HUES48 (cell line): ENCODE measurements at regions not wholly inside any gene's neighbourhood (a gene's known extent, or its start where the extent isn't known, plus 50 kb on each side); places are given as distances from the start of the nearest gene placed in this dataset.

ENCODE experiments used
- H3K27ac ChIP-seq: one replicate; pipeline ENCODE4 v1.7.0; 2013; ENCODE audit warnings: low read depth, low read length, inconsistent platforms
- H3K27me3 ChIP-seq: 2 replicates; pipeline ENCODE4 v1.6.1; 2013; ENCODE audit warnings: mild to moderate bottlenecking, low read length; ENCODE audit not compliant: control insufficient read depth, insufficient read depth
- H3K36me3 ChIP-seq: 2 replicates; pipeline ENCODE4 v1.6.1; 2013; ENCODE audit warnings: low read length; ENCODE audit not compliant: control insufficient read depth, insufficient read depth
- H3K4me1 ChIP-seq: 2 replicates; pipeline ENCODE4 v1.6.1; 2013; ENCODE audit warnings: mild to moderate bottlenecking, low read length; ENCODE audit not compliant: control insufficient read depth, insufficient read depth
- H3K4me3 ChIP-seq: 2 replicates; pipeline ENCODE4 v1.5.1; 2013; ENCODE audit warnings: mild to moderate bottlenecking, low read depth, low read length
- H3K9ac ChIP-seq: 2 replicates; pipeline ENCODE4 v1.6.1; 2013; ENCODE audit warnings: mild to moderate bottlenecking, low read depth, low read length, moderate library complexity
- H3K9me3 ChIP-seq: 2 replicates; pipeline ENCODE4 v1.6.1; 2013; ENCODE audit warnings: low read length; ENCODE audit not compliant: control insufficient read depth, insufficient read depth

DNA sequence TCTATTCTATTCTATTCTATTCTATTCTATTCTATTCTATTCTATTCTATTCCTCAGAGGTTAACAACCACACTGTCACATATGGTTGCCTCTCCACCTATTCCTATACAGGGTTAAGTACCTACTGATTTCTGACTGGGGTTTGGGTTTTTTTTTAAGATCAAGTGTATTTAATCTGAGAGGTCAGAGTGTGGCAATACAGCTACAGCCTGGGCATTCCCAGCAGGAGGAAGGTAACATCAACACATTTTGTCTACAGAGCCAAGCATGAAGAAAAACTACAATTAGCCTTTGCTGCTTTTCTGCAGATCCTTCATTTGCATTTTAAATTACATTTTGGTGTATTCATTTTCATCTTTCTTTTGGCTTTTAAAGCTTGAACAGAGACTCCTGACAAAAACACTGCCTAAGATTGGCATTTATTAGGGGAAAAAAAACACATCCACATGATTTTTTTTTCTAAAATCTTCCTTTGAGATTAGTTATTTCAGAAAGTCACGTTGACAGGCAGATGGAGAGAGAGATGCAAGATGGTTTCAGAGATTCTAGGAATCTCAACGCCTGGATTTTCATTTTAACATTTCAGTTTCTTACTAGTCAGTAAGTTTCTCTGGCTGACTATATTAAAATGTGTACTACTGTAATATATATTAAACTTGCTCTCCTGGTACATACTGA, 255.9 kb upstream of the TET2 start:
- no peaks in the 10 kb centered on the region for H3K9me3 ChIP-seq
- no peak overlapping the region for H3K9ac ChIP-seq
- no peaks in the 10 kb centered on the region for H3K36me3 ChIP-seq

DNA sequence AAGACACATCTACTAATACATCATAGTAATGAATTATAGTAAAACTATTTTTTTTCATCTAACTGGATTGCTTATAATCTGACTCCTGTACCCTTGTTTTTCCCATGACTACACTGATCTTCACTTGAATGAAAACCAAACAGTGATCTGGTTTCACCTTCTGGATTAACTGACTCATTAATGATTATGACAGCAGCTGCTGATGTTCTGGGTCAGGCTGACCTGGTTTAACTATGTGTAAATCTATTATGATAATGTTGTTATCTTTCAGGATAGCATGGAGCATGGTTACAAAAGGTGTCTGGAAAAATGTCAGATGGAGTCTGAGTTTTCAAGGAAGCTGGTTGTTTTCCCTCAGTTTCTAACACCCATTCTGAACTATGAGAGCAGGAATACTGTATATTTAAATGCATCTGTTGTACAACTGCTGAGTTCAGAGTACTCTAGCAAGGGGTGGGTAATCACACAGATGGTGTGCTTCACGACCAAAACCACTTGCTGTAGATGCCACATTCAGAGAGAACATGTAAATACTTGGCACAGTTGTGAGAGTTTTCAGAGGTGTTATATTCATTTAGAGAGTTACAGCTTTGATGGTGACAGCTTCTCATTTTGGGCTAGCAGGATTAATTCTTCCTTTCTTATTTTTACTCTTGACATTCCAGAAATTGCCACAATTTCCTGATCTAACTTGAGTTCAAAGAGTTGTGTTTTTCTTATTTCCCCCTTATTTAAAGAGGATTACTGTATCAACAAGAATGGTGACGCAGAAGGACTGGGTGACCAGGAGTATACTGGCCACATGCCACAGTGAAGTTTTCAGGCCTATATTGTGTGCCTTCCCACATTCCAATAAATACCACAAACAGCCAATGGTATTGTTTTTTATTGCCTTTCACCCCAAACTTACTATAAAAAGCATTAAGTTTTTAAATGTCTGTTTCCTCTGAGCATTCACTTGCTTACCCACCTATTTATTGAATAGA, 249.7 kb upstream of the TET2 start:
- Histone ChIP-seq H3K9ac (no peak overlapping the region), H3K36me3 (no peaks in the 10 kb centered on the region), H3K27ac (no peak overlapping the region), H3K9me3 (0 out of 2 replicates have a peak, but pooled peaks cover 3% of the 10 kb centered on the region), H3K27me3 (peaks cover 3% of the 10 kb centered on the region; the same call in 1 of the 2 replicates), H3K4me3 (no peak overlapping the region), H3K4me1 (0 out of 2 replicates have a peak, but pooled peaks cover 4% of the 10 kb centered on the region)

More for the DNA sequence above, 255.9 kb upstream of the TET2 start:
- no peaks in the 10 kb centered on the region for H3K4me1 ChIP-seq
- H3K4me3 ChIP-seq: no peak overlapping the region
- no peak overlapping the region for H3K27ac ChIP-seq
- H3K27me3 ChIP-seq: no peaks in the 10 kb centered on the region

DNA sequence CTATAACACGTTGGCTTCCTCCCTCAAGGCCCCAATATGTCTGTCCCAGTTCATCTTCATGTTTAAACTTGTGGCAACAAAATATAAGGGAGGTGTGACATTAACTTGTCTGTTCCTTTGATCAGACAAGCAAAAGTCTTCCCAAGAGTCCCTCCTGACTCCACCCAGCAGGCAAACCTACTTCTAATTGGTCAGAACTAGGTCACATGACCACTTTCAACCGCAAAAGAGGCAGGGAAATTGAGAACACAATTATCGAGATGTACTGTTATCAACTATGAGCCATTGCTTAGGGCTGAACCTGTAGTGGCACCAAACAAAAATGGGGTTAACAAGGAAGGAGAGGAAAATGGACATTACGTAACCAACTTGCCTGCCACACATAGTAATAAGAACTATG, 246.8 kb upstream of the TET2 start:
- Histone ChIP-seq H3K9ac (no peak overlapping the region), H3K27ac (no peak overlapping the region), H3K4me1 (0 out of 2 replicates have a peak, but pooled peaks cover 4% of the 10 kb centered on the region), H3K4me3 (no peak overlapping the region), H3K9me3 (0 out of 2 replicates have a peak, but pooled peaks cover 3% of the 10 kb centered on the region), H3K27me3 (peaks cover 19% of the 10 kb centered on the region), H3K36me3 (no peaks in the 10 kb centered on the region)

DNA sequence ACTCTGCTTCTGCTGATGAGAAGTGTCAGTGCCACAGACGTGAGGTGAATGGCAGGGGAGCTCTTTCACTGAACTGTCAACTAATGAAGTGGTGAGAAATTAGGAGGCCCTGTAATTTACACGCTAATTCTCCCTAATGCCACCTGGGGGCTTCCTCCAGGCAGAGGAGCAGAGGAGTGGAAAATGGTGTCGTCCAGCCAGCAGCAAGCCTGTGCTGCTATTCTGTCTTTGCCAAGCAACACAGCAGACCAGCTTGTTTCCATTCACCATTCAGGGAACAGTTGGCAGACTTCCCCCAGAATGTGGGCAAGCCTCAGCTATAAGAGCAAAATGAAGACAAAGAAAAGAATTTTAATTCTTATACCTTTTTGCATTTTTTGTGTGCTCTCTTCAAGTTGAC, 245.2 kb upstream of the TET2 start:
- Histone ChIP-seq H3K27ac (no peak overlapping the region), H3K9me3 (0 out of 2 replicates have a peak, but pooled peaks cover 3% of the 10 kb centered on the region)

DNA sequence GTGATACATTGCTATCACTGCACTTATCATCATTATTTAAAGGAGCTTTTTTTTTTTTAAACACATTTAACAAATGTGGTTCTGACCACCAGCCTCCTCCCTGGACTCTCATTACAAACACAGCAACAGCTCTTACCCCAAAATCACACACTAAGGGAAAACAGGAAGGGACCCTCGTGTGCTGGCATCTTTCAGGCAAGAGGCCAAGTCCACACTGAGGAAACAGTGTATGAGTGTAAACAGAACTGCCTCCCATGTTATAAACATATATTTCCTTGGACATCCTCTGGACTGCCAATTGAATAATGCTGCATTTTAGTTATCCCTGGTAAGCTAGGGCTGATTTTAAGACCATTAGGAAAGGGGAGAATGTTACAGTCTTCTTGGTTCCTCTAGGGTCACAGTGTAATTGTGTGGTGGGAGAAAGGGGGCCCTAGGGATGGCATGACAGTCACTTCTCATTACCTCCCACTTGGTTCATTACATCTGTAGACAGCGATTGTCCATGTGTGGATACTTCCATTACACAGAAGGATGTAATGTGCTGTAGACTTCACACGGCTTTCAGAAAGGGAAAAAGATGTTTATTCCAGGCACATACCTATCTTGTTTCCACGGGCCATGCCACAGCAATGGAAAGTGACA, 244.6 kb upstream of the TET2 start:
- 0 out of 2 replicates have a peak, but pooled peaks cover 4% of the 10 kb centered on the region for H3K4me1 ChIP-seq
- peaks cover 41% of the 10 kb centered on the region for H3K27me3 ChIP-seq
- 0 out of 2 replicates have a peak, but pooled peaks cover 3% of the 10 kb centered on the region for H3K9me3 ChIP-seq
- H3K9ac ChIP-seq: no peak overlapping the region
- H3K4me3 ChIP-seq: no peak overlapping the region
- H3K27ac ChIP-seq: no peak overlapping the region
- no peaks in the 10 kb centered on the region for H3K36me3 ChIP-seq

More for the DNA sequence above, 245.2 kb upstream of the TET2 start:
- no peak overlapping the region for H3K9ac ChIP-seq
- H3K4me1 ChIP-seq: 0 out of 2 replicates have a peak, but pooled peaks cover 4% of the 10 kb centered on the region
- H3K27me3 ChIP-seq: peaks cover 34% of the 10 kb centered on the region
- H3K4me3 ChIP-seq: no peak overlapping the region
- no peaks in the 10 kb centered on the region for H3K36me3 ChIP-seq

DNA sequence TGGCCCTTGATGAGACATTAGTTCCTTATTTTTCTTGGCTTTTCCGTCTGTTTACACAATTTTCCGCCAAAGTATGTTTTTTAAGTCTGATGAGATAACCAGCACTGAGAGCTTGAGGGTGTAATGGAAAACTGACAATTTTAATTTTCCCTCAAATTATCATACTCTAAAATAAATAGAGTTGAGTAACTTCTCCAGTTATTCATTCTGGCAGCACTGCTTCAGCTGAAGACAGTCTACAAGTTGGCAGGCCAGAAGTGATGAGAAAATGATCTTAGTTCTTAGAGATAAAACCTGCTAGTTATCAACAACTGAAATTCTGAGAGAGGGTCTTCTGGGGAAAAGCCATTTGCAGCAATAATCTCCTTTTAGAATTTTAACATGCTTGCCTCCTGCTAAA, 241.6 kb upstream of the TET2 start:
- no peak overlapping the region for H3K9ac ChIP-seq
- H3K27ac ChIP-seq: no peak overlapping the region
- H3K27me3 ChIP-seq: peaks cover 71% of the 10 kb centered on the region

DNA sequence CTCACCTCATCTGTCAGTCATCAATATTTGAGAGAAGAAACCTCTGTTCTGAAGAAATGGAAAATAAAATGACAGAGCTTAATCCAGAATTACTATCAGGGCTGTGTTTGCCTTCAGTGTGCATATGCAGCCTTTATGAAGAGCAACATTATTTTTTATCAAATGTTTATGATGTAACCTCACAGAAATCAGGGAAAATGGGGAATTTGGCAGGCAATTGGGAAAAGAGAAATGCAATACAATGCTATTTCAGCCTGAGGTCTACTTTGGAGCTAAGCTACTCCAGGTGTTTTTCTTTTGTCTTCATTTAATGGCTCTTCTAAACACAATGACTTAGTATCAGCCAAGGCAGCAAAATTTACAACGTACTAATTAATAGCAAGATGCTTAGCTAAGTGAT, 241.1 kb upstream of the TET2 start:
- Histone ChIP-seq H3K27ac (no peak overlapping the region), H3K4me3 (no peak overlapping the region), H3K27me3 (peaks cover 75% of the 10 kb centered on the region), H3K9me3 (no peaks in the 10 kb centered on the region), H3K36me3 (no peaks in the 10 kb centered on the region), H3K9ac (no peak overlapping the region), H3K4me1 (0 out of 2 replicates have a peak, but pooled peaks cover 4% of the 10 kb centered on the region)

More for the DNA sequence above, 241.6 kb upstream of the TET2 start:
- no peaks in the 10 kb centered on the region for H3K36me3 ChIP-seq
- no peaks in the 10 kb centered on the region for H3K9me3 ChIP-seq
- no peak overlapping the region for H3K4me3 ChIP-seq
- 0 out of 2 replicates have a peak, but pooled peaks cover 4% of the 10 kb centered on the region for H3K4me1 ChIP-seq

DNA sequence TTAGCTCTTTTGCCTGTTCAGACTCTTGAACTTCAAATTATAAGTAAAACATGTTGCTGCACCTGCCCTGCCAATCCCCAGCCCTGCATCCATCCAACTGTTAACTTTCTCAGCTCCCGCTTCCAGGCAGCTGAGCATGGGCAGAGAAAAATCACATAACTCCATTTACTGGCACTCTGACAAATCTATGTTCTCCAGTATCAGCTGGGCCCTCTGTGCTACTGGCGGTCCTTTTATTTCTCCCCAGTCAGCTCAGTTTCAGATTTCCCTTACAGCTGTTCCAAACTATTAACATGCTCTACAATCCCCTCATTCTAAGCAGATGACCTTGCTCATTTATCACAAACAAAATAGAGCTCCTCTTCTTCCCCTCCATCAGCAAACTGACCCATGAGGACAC, 240.4 kb upstream of the TET2 start:
- Histone ChIP-seq H3K9ac (no peak overlapping the region), H3K4me3 (no peak overlapping the region), H3K27ac (no peak overlapping the region)

DNA sequence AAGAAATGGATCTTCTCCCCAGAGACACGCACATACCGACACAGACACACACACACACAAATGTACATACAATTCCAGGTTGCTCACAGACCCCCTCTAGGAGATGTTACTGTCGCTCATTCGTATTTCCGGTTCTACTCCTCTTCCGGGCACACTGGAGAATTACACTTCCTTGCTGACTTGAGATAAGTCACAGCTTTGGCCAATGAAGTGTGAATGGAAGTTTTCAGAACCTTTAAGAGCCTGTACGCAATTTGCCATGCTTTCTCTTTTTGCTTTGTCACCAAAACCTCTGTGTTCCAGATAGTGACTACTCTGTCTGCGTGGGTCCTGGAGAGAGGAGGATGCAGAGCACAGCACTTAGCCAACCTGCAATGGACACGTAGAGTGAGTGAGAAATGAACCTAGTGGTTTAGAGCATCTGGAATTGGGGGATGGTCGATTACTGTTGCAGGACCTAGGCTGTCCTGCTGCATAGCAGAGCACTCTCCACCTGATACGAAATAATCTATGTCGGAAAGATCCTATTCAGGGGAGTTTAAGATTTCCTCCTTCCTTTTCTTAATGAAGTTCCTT, 239.5 kb upstream of the TET2 start:
- H3K9ac ChIP-seq: no peak overlapping the region
- no peaks in the 10 kb centered on the region for H3K36me3 ChIP-seq
- H3K9me3 ChIP-seq: no peaks in the 10 kb centered on the region
- H3K4me3 ChIP-seq: no peak overlapping the region
- peaks cover 87% of the 10 kb centered on the region for H3K27me3 ChIP-seq
- no peak overlapping the region for H3K27ac ChIP-seq
- H3K4me1 ChIP-seq: no peaks in the 10 kb centered on the region

More for the DNA sequence above, 240.4 kb upstream of the TET2 start:
- Histone ChIP-seq H3K27me3 (peaks cover 83% of the 10 kb centered on the region), H3K36me3 (no peaks in the 10 kb centered on the region), H3K9me3 (no peaks in the 10 kb centered on the region), H3K4me1 (0 out of 2 replicates have a peak, but pooled peaks cover 4% of the 10 kb centered on the region)

DNA sequence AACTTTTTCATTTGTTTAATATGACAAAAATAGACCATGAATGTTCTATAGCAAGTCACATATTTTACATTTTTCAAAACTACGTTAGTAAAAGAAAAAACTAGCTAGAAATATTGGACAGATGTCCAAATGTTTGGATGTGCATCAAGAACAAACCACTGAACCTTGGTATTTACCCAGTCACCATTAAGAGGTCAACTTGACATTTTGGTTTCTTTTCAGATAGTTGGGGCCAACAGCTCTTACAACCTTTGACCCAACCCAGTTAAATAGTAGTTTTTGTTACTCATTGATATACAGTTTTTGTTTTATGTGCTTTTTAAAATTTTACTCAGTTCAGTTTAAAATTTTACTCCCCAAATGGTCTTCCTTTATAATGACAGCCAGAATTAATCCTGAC, 238.7 kb upstream of the TET2 start:
- H3K36me3 ChIP-seq: no peaks in the 10 kb centered on the region
- H3K4me3 ChIP-seq: no peak overlapping the region
- no peak overlapping the region for H3K27ac ChIP-seq
- H3K27me3 ChIP-seq: peaks cover 89% of the 10 kb centered on the region
- H3K4me1 ChIP-seq: no peaks in the 10 kb centered on the region
- no peaks in the 10 kb centered on the region for H3K9me3 ChIP-seq
- H3K9ac ChIP-seq: no peak overlapping the region
